HEK293 (cell line): ENCODE measurements at regions not wholly inside any gene's neighbourhood (a gene's known extent, or its start where the extent isn't known, plus 50 kb on each side); places are given as distances from the start of the nearest gene placed in this dataset.
A peak's percentile ranks its signal among the peaks of the same experiment; 100 is the strongest.

Experiments
- CTCF ChIA-PET: fragments of 350-600 bp; formaldehyde crosslinking; extraction: SDS; loops from one replicate; lab custom pipeline; 2021; ENCODE audit warnings: antibody characterized with exemption; lab: Yijun Ruan, JAX
- POLR2A ChIA-PET: fragments of 300-600 bp; formaldehyde crosslinking; extraction: SDS; loops from one replicate; lab custom pipeline; 2020; ENCODE audit warnings: antibody characterized with exemption, inconsistent platforms; lab: Yijun Ruan, JAX
- H3K27ac ChIP-seq: fragments of 200-500 bp; sonication (Bioruptor generic); 2 replicates; pipeline ENCODE4 v1.5.1; 2014; ENCODE audit warnings: low read depth, low read length, control low read depth, inconsistent platforms; ENCODE audit errors: extremely low read depth
- H3K36me3 ChIP-seq, 2 experiments: fragments of 200-500 bp in 1 of 2; sonication (Bioruptor generic) in 1 of 2; 1 replicate in 1 of 2; 2 replicates in 1 of 2; pipeline ENCODE4 v1.5.1; 2014 to 2017; ENCODE audit warnings: inconsistent platforms in 2 of 2, low read length in 2 of 2; ENCODE audit not compliant: control insufficient read depth in 2 of 2, insufficient read depth in 1 of 2
- H3K4me1 ChIP-seq: fragments of 200-500 bp; sonication (Bioruptor generic); 2 replicates; pipeline ENCODE4 v1.5.1; 2014; ENCODE audit warnings: mild to moderate bottlenecking, low read length, inconsistent platforms; ENCODE audit not compliant: control insufficient read depth, insufficient read depth
- H3K4me3 ChIP-seq: 2 replicates; pipeline ENCODE4 v1.5.1; 2011; ENCODE audit warnings: low read depth, mild to moderate bottlenecking, control low read depth, low read length, moderate library complexity
- H3K9me3 ChIP-seq: fragments of 200-500 bp; sonication (Bioruptor generic); 2 replicates; pipeline ENCODE4 v1.5.1; 2014; ENCODE audit warnings: low read depth, low read length, inconsistent platforms; ENCODE audit not compliant: control insufficient read depth, insufficient read depth
- BCL11B ChIP-seq: fragments of 450-650 bp; formaldehyde crosslinking; IDR thresholded peaks from 2 replicates; pipeline ENCODE4 v1.5.1; 2016; ENCODE audit warnings: low read depth, missing biosample characterization, missing genetic modification characterization
- CTCF ChIP-seq: fragments of 450-650 bp; formaldehyde crosslinking; IDR thresholded peaks from 2 replicates; pipeline ENCODE4 v1.5.1; 2016; ENCODE audit warnings: missing biosample characterization, missing genetic modification characterization
- KLF9 ChIP-seq: fragments of 450-650 bp; formaldehyde crosslinking; IDR thresholded peaks from 2 replicates; pipeline ENCODE4 v1.5.1; 2016; ENCODE audit warnings: missing biosample characterization, missing genetic modification characterization, low read depth
- MEIS1 ChIP-seq: sonication (generic); formaldehyde crosslinking; IDR thresholded peaks from 2 replicates; pipeline ENCODE4 v1.8.1; 2022; ENCODE audit warnings: missing genetic modification reagents, mild to moderate bottlenecking, borderline replicate concordance
- MYNN ChIP-seq: fragments of 450-650 bp; formaldehyde crosslinking; IDR thresholded peaks from 2 replicates; pipeline ENCODE4 v1.5.1; 2016; ENCODE audit warnings: missing biosample characterization, missing genetic modification characterization, borderline replicate concordance
- WT1 ChIP-seq: fragments of 450-650 bp; formaldehyde crosslinking; IDR thresholded peaks from 2 replicates; pipeline ENCODE4 v1.5.1; 2016; ENCODE audit warnings: missing biosample characterization, missing genetic modification characterization
- ZBTB7A ChIP-seq: fragments of 450-650 bp; formaldehyde crosslinking; IDR thresholded peaks from 2 replicates; pipeline ENCODE4 v1.5.1; 2016; ENCODE audit warnings: low read depth, missing biosample characterization, missing genetic modification characterization
- ZNF132 ChIP-seq: fragments of 450-650 bp; formaldehyde crosslinking; IDR thresholded peaks from 2 replicates; pipeline ENCODE4 v1.5.1; 2017; ENCODE audit warnings: missing biosample characterization, missing genetic modification characterization, borderline replicate concordance
- ZNF133 ChIP-seq: fragments of 450-650 bp; formaldehyde crosslinking; IDR thresholded peaks from 2 replicates; pipeline ENCODE4 v1.5.1; 2016; ENCODE audit warnings: missing biosample characterization, missing genetic modification characterization
- ZNF140 ChIP-seq: fragments of 450-650 bp; formaldehyde crosslinking; IDR thresholded peaks from 2 replicates; pipeline ENCODE4 v1.5.1; 2016; ENCODE audit warnings: missing biosample characterization, missing genetic modification characterization
- ZNF16 ChIP-seq: fragments of 450-650 bp; formaldehyde crosslinking; IDR thresholded peaks from 2 replicates; pipeline ENCODE4 v1.5.1; 2016; ENCODE audit warnings: low read depth, missing biosample characterization, missing genetic modification characterization
- ZNF174 ChIP-seq: fragments of 450-650 bp; formaldehyde crosslinking; IDR thresholded peaks from 2 replicates; pipeline ENCODE4 v1.5.0; 2017; ENCODE audit warnings: missing biosample characterization, mild to moderate bottlenecking, missing genetic modification characterization
- ZNF19 ChIP-seq: fragments of 450-650 bp; formaldehyde crosslinking; IDR thresholded peaks from 2 replicates; pipeline ENCODE4; 2016; ENCODE audit warnings: missing biosample characterization, missing genetic modification characterization, low read depth
- ZNF2 ChIP-seq: fragments of 450-650 bp; formaldehyde crosslinking; IDR thresholded peaks from 2 replicates; pipeline ENCODE4 v1.5.1; 2016; ENCODE audit warnings: missing biosample characterization, missing genetic modification characterization
- ZNF211 ChIP-seq: fragments of 450-650 bp; formaldehyde crosslinking; IDR thresholded peaks from 2 replicates; pipeline ENCODE4 v1.5.1; 2016; ENCODE audit warnings: low read depth, missing biosample characterization, missing genetic modification characterization
- ZNF26 ChIP-seq: fragments of 450-650 bp; formaldehyde crosslinking; IDR thresholded peaks from 2 replicates; pipeline ENCODE4 v1.5.1; 2016; ENCODE audit warnings: missing biosample characterization, missing genetic modification characterization
- ZNF280D ChIP-seq: fragments of 450-650 bp; formaldehyde crosslinking; IDR thresholded peaks from 2 replicates; pipeline ENCODE4 v1.5.1; 2016; ENCODE audit warnings: missing biosample characterization, missing genetic modification characterization
- ZNF292 ChIP-seq: fragments of 450-650 bp; formaldehyde crosslinking; IDR thresholded peaks from 2 replicates; pipeline ENCODE4 v1.5.1; 2016; ENCODE audit warnings: low read depth, missing biosample characterization, missing genetic modification characterization, borderline replicate concordance
- ZNF37A ChIP-seq: fragments of 450-650 bp; IDR thresholded peaks from 2 replicates; pipeline ENCODE4 v1.5.1; 2018; ENCODE audit warnings: missing biosample characterization, missing genetic modification characterization
- ZNF513 ChIP-seq: fragments of 450-650 bp; IDR thresholded peaks from 2 replicates; pipeline ENCODE4 v1.5.1; 2018; ENCODE audit warnings: missing biosample characterization, missing genetic modification characterization
- ZNF514 ChIP-seq: fragments of 450-650 bp; formaldehyde crosslinking; IDR thresholded peaks from 2 replicates; pipeline ENCODE4 v1.5.1; 2016; ENCODE audit warnings: missing biosample characterization, missing genetic modification characterization
- ZNF560 ChIP-seq: fragments of 450-650 bp; formaldehyde crosslinking; IDR thresholded peaks from 2 replicates; pipeline ENCODE4 v1.5.1; 2017; ENCODE audit warnings: missing biosample characterization, missing genetic modification characterization, borderline replicate concordance
- ZNF645 ChIP-seq: fragments of 450-650 bp; formaldehyde crosslinking; IDR thresholded peaks from 2 replicates; pipeline ENCODE4; 2016; ENCODE audit warnings: missing biosample characterization, missing genetic modification characterization
- ZNF670 ChIP-seq: fragments of 450-650 bp; formaldehyde crosslinking; IDR thresholded peaks from 2 replicates; pipeline ENCODE4 v1.5.1; 2016; ENCODE audit warnings: missing biosample characterization, missing genetic modification characterization, low read depth
- ZNF704 ChIP-seq: fragments of 450-650 bp; formaldehyde crosslinking; IDR thresholded peaks from 2 replicates; pipeline ENCODE4 v1.5.1; 2016; ENCODE audit warnings: missing biosample characterization, missing genetic modification characterization
- ZNF768 ChIP-seq: fragments of 450-650 bp; formaldehyde crosslinking; IDR thresholded peaks from 2 replicates; pipeline ENCODE4 v1.5.1; 2018; ENCODE audit warnings: missing biosample characterization, mild to moderate bottlenecking, missing genetic modification characterization
- ZSCAN5A ChIP-seq: fragments of 450-650 bp; formaldehyde crosslinking; IDR thresholded peaks from 2 replicates; pipeline ENCODE4 v1.5.1; 2016; ENCODE audit warnings: missing biosample characterization, missing genetic modification characterization
- ZXDB ChIP-seq: fragments of 450-650 bp; formaldehyde crosslinking; IDR thresholded peaks from 2 replicates; pipeline ENCODE4 v1.5.1; 2016; ENCODE audit warnings: missing biosample characterization, missing genetic modification characterization

- Histone ChIP-seq H3K27ac (no peak overlapping the region), H3K4me3 (no peak overlapping the region), H3K9me3 (no peaks in the 10 kb centered on the region), H3K36me3 (no peaks in the 10 kb centered on the region), H3K4me1 (0 out of 2 replicates have a peak, but pooled peaks cover 2% of the 10 kb centered on the region)
- ChIA-PET POLR2A (no interaction called here), CTCF (no interaction called here)
- TF ChIP-seq ZNF211 (no peak), CTCF (tag by site-specific recombination) (no peak), ZNF768 (tag by site-specific recombination) (no peak), ZSCAN5A (no peak), KLF9 (tag by site-specific recombination) (no peak), ZNF670 (tag by site-specific recombination) (0 out of 2 replicates have a peak, but pooled peaks have one; percentile 41), ZNF174 (no peak), ZNF513 (tag by site-specific recombination) (peak; percentile 98), ZNF704 (tag by site-specific recombination) (no peak), ZNF280D (no peak), ZXDB (tag by site-specific recombination) (no peak), WT1 (tag by site-specific recombination) (no peak), ZNF560 (tag by site-specific recombination) (no peak), ZNF2 (tag by site-specific recombination) (no peak), ZNF26 (tag by site-specific recombination) (no peak), ZNF132 (no peak), ZNF133 (tag by site-specific recombination) (0 out of 2 replicates have a peak, but pooled peaks have one; percentile 20), ZNF16 (tag by site-specific recombination) (no peak), ZBTB7A (tag by site-specific recombination) (no peak), MEIS1 (CRISPR knock-in tag) (no peak), ZNF645 (no peak), ZNF292 (tag by site-specific recombination) (no peak), ZNF19 (tag by site-specific recombination) (no peak), MYNN (no peak), ZNF514 (tag by site-specific recombination) (peak; percentile 89; the same call in 1 of the 2 replicates), ZNF37A (tag by site-specific recombination) (no peak), BCL11B (tag by site-specific recombination) (no peak), ZNF140 (tag by site-specific recombination) (no peak)
These were observed 265.9 kb downstream of the FGFR2 start for GRCh38 chr10:121332353-121332752.
